ENCODE measurements at regions not wholly inside any gene's neighbourhood (a gene's known extent, or its start where the extent isn't known, plus 50 kb on each side); places are given as distances from the start of the nearest gene placed in this dataset.

DNA sequence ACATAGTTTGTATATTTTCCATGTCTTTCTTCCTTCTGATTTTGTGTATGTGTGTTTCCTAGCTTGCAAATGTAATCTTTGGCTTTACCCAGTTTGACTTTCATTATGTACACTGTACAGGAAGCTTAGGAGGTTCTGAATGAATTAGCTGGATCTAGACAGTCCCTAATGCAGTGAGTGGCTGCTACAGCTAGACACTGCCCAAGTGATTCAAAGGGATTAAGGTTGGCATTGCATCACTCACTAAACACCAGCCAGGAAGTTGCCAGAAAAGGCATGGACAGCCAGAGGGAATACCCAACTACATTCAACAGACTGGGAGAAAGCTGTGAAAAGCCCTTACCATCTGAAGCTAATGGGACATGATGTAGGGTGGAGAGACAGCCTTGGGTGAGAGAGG, 316.0 kb upstream of the MEX3C start:
- no peak overlapping the region for H3K27ac Mint-ChIP-seq
- H3K4me1 Mint-ChIP-seq = no peaks in the 10 kb centered on the region
- no peak overlapping the region for H3K4me3 Mint-ChIP-seq
- H3K36me3 Mint-ChIP-seq = no peaks in the 10 kb centered on the region
- H3K9me3 Mint-ChIP-seq = peaks cover 2 to 15% (median 5%) of the 10 kb centered on the region in 6 donors
- H3K27me3 Mint-ChIP-seq (ENCODE audit: low read depth in 3 of 3) = peaks cover 0 to 5% (median 0%) of the 10 kb centered on the region in 3 donors
- DNase-seq = no peak

DNA sequence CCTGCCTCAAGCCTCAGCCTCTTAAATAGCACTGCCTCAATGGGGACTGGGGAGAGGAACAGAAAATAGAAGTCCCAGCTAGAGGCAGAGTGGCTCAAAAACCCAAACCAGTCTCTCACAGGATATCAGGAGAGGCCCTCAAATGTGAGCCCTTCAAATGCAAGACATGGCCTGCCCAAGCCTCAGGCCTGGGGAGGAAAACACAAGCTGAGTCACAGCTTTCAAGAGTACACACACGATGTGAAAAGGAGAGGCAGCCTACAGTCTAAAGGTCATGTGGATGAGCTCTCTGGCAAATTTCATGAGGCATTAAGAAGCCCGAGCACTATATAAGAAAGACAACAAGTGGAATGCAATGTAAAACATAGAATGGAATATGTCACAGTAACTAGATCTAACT, 316.6 kb upstream of the MEX3C start:
- H3K4me3 Mint-ChIP-seq = no peak overlapping the region
- H3K4me1 Mint-ChIP-seq = no peaks in the 10 kb centered on the region
- DNase-seq = no peak
- H3K9me3 Mint-ChIP-seq = peaks cover 0 to 11% (median 3%) of the 10 kb centered on the region in 6 donors
- H3K27me3 Mint-ChIP-seq (ENCODE audit: low read depth in 3 of 3) = peaks cover 0 to 5% (median 0%) of the 10 kb centered on the region in 3 donors
- no peak overlapping the region for H3K27ac Mint-ChIP-seq
- no peaks in the 10 kb centered on the region for H3K36me3 Mint-ChIP-seq

DNA sequence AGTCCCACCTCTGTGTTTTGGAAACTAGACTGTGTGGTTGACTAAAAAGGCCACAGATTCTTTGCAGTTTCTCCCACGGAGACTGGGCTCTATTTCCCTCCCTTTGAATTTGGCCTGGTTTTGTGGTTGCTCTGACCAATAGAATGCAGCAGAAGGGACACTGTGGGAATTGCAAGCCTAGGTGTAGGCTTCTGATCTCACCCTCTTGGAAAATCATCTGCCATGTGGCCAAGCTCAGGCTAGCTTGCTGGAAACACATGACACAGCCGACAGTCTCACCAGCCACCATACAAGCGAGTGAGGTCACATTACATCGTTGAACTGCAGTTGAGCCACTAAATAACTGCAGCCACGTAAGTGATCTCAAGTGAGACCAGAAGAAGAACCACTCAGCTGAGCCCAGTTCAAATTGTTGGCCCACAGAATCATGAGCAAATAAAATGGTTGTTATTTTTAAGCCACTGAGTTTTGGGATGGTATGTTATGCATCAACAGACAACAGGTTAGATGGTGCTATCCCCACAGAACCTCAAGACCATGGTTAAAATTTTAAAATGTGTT, 319.1 kb upstream of the MEX3C start:
- H3K27ac Mint-ChIP-seq = no peak overlapping the region
- no peak overlapping the region for H3K4me3 Mint-ChIP-seq
- peaks cover 0 to 2% (median 0%) of the 10 kb centered on the region in 6 donors for H3K9me3 Mint-ChIP-seq
- no peaks in the 10 kb centered on the region for H3K36me3 Mint-ChIP-seq
- peaks cover 0 to 5% (median 0%) of the 10 kb centered on the region in 3 donors for H3K27me3 Mint-ChIP-seq (ENCODE audit: low read depth in 3 of 3)
- DNase-seq = no peak
- H3K4me1 Mint-ChIP-seq = no peaks in the 10 kb centered on the region

DNA sequence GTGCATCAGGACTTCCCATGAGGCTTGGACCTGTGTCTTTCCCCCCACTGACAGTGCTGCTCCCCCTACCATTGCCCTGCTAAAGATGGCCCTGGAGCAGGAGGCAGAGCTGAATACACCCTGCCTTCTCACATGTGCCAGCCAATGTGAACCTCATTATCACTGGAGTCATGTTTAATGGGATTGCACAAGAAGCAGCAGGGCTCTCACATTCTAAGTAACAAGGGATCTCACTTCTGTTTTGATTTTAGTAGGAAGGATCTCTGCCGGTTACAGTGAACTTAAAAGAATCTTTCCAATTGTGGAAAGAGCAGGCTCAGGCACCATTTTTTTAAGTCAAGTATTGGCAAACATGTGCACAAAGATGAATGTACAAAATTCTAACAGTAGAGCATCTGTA, 322.1 kb upstream of the MEX3C start:
- H3K27ac Mint-ChIP-seq = no peak overlapping the region
- H3K36me3 Mint-ChIP-seq = no peaks in the 10 kb centered on the region
- peaks cover 0 to 2% (median 0%) of the 10 kb centered on the region in 3 donors for H3K27me3 Mint-ChIP-seq (ENCODE audit: low read depth in 3 of 3)
- DNase-seq = no peak
- peaks cover 0 to 2% (median 0%) of the 10 kb centered on the region in 6 donors for H3K9me3 Mint-ChIP-seq
- H3K4me3 Mint-ChIP-seq = no peak overlapping the region
- no peaks in the 10 kb centered on the region for H3K4me1 Mint-ChIP-seq

DNA sequence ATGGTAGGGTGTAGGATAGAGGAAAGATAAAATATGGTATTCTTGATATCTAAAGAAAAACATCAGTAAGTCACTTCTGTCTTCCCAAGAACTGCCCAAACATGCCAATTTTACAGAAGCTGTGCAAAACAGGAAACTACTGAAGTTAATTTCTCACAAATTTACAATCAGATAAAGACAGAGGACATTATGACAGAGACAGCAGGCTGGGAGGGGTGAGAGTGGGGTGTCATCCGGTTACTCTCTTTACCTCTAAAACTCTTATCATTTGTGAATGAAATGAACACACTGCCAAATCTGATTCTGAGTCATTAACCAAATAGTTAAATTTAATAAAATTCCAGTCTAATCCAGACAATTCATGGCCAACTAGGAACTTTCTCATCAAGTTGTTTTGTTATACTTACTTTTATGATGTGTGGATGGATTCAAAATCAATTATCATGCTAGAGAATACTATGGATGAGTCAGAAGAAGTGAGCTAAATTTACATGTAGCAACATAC, 323.2 kb upstream of the MEX3C start:
- H3K27me3 Mint-ChIP-seq (ENCODE audit: low read depth in 3 of 3) = peaks cover 0 to 2% (median 0%) of the 10 kb centered on the region in 3 donors
- H3K27ac Mint-ChIP-seq = no peak overlapping the region
- no peaks in the 10 kb centered on the region for H3K36me3 Mint-ChIP-seq
- no peak overlapping the region for H3K4me3 Mint-ChIP-seq
- H3K4me1 Mint-ChIP-seq = no peaks in the 10 kb centered on the region
- DNase-seq = no peak
- peaks cover 0 to 5% (median 0%) of the 10 kb centered on the region in 6 donors for H3K9me3 Mint-ChIP-seq

DNA sequence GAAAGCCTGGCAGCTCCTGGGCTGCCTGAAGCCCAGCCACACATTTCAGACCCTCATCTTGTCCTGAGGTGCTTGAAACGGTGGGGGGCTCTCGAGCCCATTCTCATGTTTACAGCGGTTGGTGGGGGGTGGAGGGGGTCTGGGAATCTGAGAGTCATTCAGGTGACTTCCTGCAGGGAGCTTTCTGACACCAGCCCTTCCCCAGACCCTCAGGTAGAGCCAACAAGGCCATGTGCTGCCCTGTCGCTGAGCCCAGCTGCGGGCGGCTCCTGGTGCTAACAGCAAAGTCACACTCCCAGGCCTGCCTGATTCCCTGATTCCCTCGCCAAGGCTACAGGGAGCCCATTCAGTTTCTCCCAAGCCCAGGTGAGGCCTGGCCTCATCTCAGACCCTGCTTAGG, 324.9 kb upstream of the MEX3C start:
- Mint-ChIP-seq H3K36me3 (no peaks in the 10 kb centered on the region), H3K27me3 (ENCODE audit: low read depth in 3 of 3) (peaks cover 0 to 2% (median 0%) of the 10 kb centered on the region in 3 donors), H3K27ac (no peak overlapping the region), H3K4me3 (no peak overlapping the region), H3K4me1 (no peaks in the 10 kb centered on the region), H3K9me3 (peaks cover 0 to 6% (median 0%) of the 10 kb centered on the region in 6 donors)
- DNase-seq = no peak

DNA sequence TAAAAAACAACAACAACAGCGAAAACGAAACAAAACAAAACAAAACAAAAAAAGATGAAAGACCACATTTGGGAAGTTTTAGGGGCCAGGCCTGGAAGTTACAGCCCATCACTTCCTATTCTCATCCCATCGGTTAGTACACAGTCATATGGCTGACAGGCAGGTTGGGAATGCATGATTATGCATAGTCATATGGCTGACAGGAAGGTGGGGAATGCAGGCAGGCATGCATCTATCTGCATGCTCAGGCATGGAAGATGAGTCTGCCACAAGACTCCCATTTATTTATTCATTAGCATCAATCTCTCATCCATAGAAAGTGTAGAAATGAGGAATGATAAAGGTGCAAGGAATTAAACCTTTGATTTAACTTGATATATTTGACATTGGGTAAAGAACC, 325.3 kb upstream of the MEX3C start:
- no peak overlapping the region for H3K27ac Mint-ChIP-seq
- H3K4me1 Mint-ChIP-seq = no peaks in the 10 kb centered on the region
- no peak for DNase-seq
- peaks cover 0 to 2% (median 0%) of the 10 kb centered on the region in 3 donors for H3K27me3 Mint-ChIP-seq (ENCODE audit: low read depth in 3 of 3)
- H3K9me3 Mint-ChIP-seq = peaks cover 0 to 9% (median 0%) of the 10 kb centered on the region in 6 donors
- no peaks in the 10 kb centered on the region for H3K36me3 Mint-ChIP-seq
- H3K4me3 Mint-ChIP-seq = no peak overlapping the region

DNA sequence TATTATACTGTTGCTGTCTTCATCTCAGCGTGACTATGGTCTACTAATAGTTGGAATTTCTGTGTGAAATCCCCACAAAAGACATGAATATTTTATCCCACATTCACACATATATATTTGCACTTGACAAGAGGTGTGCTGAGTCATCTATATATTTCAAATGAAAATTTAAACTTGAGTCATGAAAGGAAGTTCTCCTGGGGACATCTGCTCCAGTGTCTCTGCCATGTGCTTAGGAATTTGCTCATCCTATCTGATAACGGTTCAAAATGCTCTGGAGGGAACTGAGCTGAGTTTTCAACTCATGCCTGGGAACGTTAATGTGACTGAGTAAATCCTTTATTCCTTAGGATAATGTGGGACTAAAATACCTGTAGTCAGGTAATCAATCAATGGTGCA, 326.2 kb upstream of the MEX3C start:
- no peaks in the 10 kb centered on the region for H3K4me1 Mint-ChIP-seq
- peaks cover 0 to 7% (median 0%) of the 10 kb centered on the region in 6 donors for H3K9me3 Mint-ChIP-seq
- no peak overlapping the region for H3K27ac Mint-ChIP-seq
- no peak for DNase-seq
- peaks cover 0 to 6% (median 0%) of the 10 kb centered on the region in 3 donors for H3K27me3 Mint-ChIP-seq (ENCODE audit: low read depth in 3 of 3)
- no peaks in the 10 kb centered on the region for H3K36me3 Mint-ChIP-seq
- H3K4me3 Mint-ChIP-seq = no peak overlapping the region

DNA sequence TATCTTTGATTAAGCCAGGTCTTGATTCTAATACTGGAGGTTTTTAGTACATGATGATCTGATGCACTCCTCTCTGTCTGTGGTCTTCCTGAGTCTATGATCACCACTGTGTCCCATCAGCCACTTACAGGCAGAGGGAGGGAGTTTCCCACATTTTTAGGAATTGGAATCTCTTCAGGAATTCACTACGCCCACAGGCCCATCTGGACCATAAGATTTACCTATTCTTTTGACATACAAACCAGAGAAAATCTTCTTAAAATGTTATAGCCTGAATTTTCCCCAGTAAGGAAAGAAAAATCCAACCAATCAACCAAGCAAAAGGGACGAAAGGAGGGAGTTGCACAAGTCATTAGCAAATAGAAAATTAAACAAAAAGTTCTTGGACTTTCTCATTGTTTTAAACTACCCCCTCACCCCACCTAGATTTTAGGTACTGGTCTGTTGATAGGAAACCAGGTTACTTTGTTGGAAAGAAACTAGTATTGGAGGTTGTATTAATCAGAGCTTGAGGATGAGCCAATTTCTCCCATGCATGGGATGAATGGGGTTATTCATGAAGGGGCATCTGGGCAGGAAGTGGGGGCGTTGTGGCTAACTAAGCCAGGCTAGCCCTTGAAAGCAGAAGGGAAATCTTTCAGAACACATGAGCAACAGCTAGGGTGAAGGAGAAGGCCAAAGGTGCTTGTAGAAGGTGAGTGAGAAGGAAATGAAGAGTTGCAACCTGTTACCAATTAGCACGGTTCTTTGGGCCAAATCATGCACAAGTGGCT, 328.2 kb upstream of the MEX3C start:
- no peak overlapping the region for H3K27ac Mint-ChIP-seq
- H3K4me1 Mint-ChIP-seq = no peaks in the 10 kb centered on the region
- no peak overlapping the region for H3K4me3 Mint-ChIP-seq
- H3K27me3 Mint-ChIP-seq (ENCODE audit: low read depth in 3 of 3) = peaks cover 0 to 6% (median 0%) of the 10 kb centered on the region in 3 donors
- peaks cover 0 to 7% (median 0%) of the 10 kb centered on the region in 6 donors for H3K9me3 Mint-ChIP-seq
- DNase-seq = no peak
- H3K36me3 Mint-ChIP-seq = no peaks in the 10 kb centered on the region

DNA sequence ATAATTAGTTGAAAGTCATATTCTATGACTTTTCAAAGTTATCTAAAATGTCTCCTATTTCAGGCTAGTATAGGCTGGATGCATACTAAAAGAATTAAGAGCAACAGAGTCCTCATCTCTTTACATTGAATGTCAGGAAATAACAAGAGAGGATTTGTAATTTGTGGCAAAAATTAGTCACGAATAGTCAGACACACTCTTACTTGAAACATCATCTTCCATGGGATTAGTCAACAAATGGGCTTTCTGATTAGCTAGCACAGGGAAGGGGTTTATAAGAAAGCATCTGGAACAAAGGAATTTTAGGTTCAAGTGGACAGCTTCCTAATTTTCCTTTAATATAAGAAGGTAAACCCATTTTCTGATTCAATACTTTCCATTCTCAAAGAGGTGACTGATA, 330.3 kb upstream of the MEX3C start:
- peaks cover 0 to 7% (median 0%) of the 10 kb centered on the region in 6 donors for H3K9me3 Mint-ChIP-seq
- no peak for DNase-seq
- no peaks in the 10 kb centered on the region for H3K36me3 Mint-ChIP-seq
- H3K4me1 Mint-ChIP-seq = no peaks in the 10 kb centered on the region
- H3K27me3 Mint-ChIP-seq (ENCODE audit: low read depth in 3 of 3) = peaks cover 0 to 6% (median 0%) of the 10 kb centered on the region in 3 donors
- no peak overlapping the region for H3K27ac Mint-ChIP-seq
- no peak overlapping the region for H3K4me3 Mint-ChIP-seq

DNA sequence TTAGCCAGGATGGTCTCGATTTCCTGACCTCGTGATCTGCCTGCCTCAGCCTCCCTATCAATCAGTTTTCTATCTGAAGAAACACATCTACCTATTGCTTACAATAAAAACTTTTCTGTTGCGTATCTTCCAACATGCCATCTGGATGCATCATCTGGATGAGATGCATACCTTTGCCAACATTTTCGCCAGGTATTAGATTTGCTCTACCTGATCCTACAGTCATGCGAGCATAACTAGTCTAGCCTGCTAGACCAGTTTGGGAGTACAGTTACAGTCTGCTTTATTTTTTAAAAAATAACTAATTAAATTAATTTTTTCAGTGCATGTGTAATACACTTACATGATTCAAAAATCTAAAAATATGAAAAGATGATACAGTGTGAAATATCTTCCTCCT, 334.0 kb upstream of the MEX3C start:
- H3K4me3 Mint-ChIP-seq = no peak overlapping the region
- no peak overlapping the region for H3K27ac Mint-ChIP-seq
- H3K27me3 Mint-ChIP-seq (ENCODE audit: low read depth in 3 of 3) = peaks cover 0 to 6% (median 0%) of the 10 kb centered on the region in 3 donors
- H3K4me1 Mint-ChIP-seq = no peaks in the 10 kb centered on the region
- DNase-seq = no peak
- peaks cover 0 to 4% (median 0%) of the 10 kb centered on the region in 6 donors for H3K9me3 Mint-ChIP-seq
- H3K36me3 Mint-ChIP-seq = no peaks in the 10 kb centered on the region

DNA sequence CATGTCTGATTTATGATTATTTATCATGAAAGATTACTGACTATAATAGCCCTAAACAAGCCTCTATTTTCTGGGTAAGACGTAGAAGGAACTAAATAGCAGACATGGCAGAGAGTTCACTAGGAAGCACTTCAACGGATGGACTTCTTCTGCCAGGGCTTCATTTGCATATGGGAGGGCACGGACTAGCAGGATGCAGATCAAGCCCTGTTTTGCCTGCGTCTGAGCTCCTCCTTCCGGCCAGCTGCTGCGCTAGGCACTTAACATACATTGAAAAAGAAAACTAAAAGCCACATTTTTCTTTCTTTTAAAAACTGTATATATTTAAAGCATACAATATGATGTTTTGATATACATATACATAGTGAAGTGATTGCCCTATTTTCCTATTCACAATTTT, 340.0 kb upstream of the MEX3C start:
- Mint-ChIP-seq H3K4me1 (peaks cover 0 to 1% of the 10 kb centered on the region in 2 donors), H3K27ac (peak overlapping the region in 1 of 6 donors; percentile 22), H3K4me3 (peak overlapping the region in 1 of 5 donors; percentile 4), H3K36me3 (no peaks in the 10 kb centered on the region), H3K27me3 (ENCODE audit: low read depth in 3 of 3) (peaks cover 0 to 2% (median 2%) of the 10 kb centered on the region in 3 donors), H3K9me3 (no peaks in the 10 kb centered on the region)
- DNase-seq = peak in 2 of 3 donors; percentile 1 to 14

DNA sequence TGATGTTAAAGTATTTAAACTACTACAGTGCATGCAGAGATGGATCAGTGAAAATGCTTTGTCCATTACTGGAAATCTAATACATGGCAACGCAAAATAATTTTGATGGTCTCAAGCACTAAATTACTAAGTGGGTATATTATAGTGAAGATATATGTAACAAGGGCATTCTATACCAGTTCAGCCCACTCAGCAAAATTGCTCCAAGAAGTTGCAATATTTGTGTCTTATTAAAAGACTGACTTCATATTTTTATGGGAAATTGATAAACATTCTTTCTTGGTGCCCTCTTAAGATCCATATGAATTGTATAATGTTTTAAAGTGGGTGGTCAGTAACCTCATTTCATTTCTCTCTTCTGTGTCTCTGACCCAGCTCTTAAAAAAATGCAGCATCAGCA, 343.1 kb upstream of the MEX3C start:
- Mint-ChIP-seq H3K4me3 (no peak overlapping the region), H3K27me3 (ENCODE audit: low read depth in 3 of 3) (peaks cover 0 to 2% (median 2%) of the 10 kb centered on the region in 3 donors), H3K9me3 (peaks cover 0 to 2% (median 0%) of the 10 kb centered on the region in 6 donors), H3K27ac (no peak overlapping the region), H3K4me1 (peaks cover 0 to 1% of the 10 kb centered on the region in 2 donors), H3K36me3 (no peaks in the 10 kb centered on the region)
- DNase-seq = no peak

DNA sequence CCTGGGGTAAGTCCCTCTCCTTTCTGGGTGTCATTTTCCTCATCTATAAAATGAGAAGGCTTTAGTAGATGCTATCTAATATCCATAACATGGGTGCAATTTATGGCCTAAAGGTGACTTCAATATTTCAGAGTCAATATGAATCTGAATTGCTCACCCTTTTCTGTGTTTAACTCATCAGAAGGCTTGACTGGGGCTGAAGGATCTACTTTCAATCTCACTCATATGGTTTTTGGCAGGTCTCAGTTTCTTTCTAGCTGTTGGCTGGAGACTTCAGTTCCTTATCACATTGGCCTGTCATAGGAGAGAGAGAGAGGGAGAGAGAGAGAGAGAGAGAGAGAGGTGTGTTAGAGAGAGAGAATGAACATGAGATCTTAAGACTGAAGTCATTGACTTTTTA, 343.7 kb upstream of the MEX3C start:
- Mint-ChIP-seq H3K4me1 (peaks cover 0 to 1% of the 10 kb centered on the region in 2 donors), H3K36me3 (no peaks in the 10 kb centered on the region), H3K4me3 (no peak overlapping the region), H3K27me3 (ENCODE audit: low read depth in 3 of 3) (peaks cover 0 to 2% (median 2%) of the 10 kb centered on the region in 3 donors), H3K9me3 (peaks cover 0 to 2% (median 0%) of the 10 kb centered on the region in 6 donors), H3K27ac (no peak overlapping the region)
- DNase-seq = no peak

All from immature natural killer cell (primary cell).